ENCODE measurements at regions not wholly inside any gene's neighbourhood (a gene's known extent, or its start where the extent isn't known, plus 50 kb on each side); places are given as distances from the start of the nearest gene placed in this dataset.

GRCh38 chr6:15879371-15880261, 216.8 kb upstream of the DTNBP1 start:
- no peak overlapping the region for H3K4me3 ChIP-seq (replicated peaks; ENCODE audit: low read depth, low read length)
- DNase-seq (ENCODE audit: extremely low read depth, low read depth): peak; percentile 94
- TF ChIP-seq, protein P1, sequence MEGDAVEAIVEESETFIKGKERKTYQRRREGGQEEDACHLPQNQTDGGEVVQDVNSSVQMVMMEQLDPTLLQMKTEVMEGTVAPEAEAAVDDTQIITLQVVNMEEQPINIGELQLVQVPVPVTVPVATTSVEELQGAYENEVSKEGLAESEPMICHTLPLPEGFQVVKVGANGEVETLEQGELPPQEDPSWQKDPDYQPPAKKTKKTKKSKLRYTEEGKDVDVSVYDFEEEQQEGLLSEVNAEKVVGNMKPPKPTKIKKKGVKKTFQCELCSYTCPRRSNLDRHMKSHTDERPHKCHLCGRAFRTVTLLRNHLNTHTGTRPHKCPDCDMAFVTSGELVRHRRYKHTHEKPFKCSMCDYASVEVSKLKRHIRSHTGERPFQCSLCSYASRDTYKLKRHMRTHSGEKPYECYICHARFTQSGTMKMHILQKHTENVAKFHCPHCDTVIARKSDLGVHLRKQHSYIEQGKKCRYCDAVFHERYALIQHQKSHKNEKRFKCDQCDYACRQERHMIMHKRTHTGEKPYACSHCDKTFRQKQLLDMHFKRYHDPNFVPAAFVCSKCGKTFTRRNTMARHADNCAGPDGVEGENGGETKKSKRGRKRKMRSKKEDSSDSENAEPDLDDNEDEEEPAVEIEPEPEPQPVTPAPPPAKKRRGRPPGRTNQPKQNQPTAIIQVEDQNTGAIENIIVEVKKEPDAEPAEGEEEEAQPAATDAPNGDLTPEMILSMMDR (IDR thresholded peaks at IDR 0.05; ENCODE audit: low read depth, low read length, missing control alignments): no peak

GRCh38 chr6:15877231-15877630, 214.4 kb upstream of the DTNBP1 start:
- no peak overlapping the region for H3K4me3 ChIP-seq (replicated peaks; ENCODE audit: low read depth, low read length)
- DNase-seq (ENCODE audit: extremely low read depth, low read depth): no peak
- TF ChIP-seq, protein P1 (IDR thresholded peaks at IDR 0.05; ENCODE audit: low read depth, low read length, missing control alignments): no peak

DNA sequence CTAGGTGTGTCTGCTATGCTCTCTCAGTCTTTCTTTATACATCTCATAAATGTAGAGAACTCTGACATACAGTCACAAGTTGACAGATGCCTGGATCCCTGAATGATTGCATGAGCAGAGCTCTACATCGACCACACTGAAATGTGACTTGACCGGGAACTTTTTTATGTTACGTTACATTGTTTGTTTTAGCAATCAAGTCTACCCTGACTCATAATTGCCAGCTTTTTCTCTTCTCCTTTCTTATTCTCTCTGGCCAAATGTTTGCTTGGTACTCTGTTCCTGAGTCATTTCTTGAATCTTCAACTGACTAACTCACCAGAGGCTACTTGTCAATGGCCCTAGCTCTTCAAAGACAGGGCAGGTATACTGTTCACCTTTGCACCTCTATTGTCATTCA, 213.6 kb upstream of the DTNBP1 start:
- TF ChIP-seq, protein P1 (IDR thresholded peaks at IDR 0.05; ENCODE audit: low read depth, low read length, missing control alignments): no peak
- H3K4me3 ChIP-seq (replicated peaks; ENCODE audit: low read depth, low read length): no peak overlapping the region
- DNase-seq (ENCODE audit: extremely low read depth, low read depth): no peak

DNA sequence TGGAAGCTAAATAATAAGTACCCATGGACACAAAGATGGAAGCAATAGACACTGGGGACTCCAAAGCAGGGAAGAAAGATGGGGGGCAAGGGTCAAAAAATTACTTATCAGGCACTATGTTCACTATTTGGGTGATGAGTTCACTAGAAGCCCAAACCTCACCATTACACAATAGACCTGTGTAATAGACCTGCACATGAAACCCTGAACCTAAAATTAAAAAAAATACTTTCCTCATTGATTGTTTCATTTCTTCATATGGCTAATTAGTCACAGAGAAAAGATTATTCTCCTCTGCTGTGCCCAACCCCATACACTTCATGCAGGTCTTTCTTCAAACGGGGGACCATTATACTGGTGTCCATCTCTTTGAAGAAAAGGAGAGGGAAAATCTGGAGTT, 213.0 kb upstream of the DTNBP1 start:
- no peak for DNase-seq (ENCODE audit: extremely low read depth, low read depth)
- no peak overlapping the region for H3K4me3 ChIP-seq (replicated peaks; ENCODE audit: low read depth, low read length)
- TF ChIP-seq, protein P1 (IDR thresholded peaks at IDR 0.05; ENCODE audit: low read depth, low read length, missing control alignments): no peak

GRCh38 chr6:15874821-15875220, 212.0 kb upstream of the DTNBP1 start:
- no peak overlapping the region for H3K4me3 ChIP-seq (replicated peaks; ENCODE audit: low read depth, low read length)
- TF ChIP-seq, protein P1 (IDR thresholded peaks at IDR 0.05; ENCODE audit: low read depth, low read length, missing control alignments): no peak

DNA sequence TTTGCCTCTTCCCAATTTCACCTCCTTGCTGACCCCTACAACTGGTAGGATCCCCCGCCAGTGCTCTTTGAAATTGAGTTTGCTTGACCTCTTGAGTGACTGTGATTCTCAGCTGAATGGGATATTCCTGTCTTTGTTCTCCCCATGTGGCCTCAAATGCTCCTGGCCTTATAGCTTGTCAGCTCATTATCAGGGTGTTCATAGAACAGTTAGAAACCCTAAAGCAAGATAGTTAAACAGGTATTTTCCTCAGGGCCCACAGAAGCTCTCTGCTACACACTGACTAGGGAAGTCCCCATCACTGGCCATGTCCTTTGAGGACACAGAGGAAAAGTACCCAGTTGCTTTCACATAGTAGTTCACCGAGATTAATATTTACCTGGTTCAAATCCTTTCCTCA, 211.5 kb upstream of the DTNBP1 start:
- no peak for DNase-seq (ENCODE audit: extremely low read depth, low read depth)
- no peak overlapping the region for H3K4me3 ChIP-seq (replicated peaks; ENCODE audit: low read depth, low read length)
- TF ChIP-seq, protein P1 (IDR thresholded peaks at IDR 0.05; ENCODE audit: low read depth, low read length, missing control alignments): no peak

More at GRCh38 chr6:15874821-15875220, 212.0 kb upstream of the DTNBP1 start:
- DNase-seq (ENCODE audit: extremely low read depth, low read depth): no peak
